Activated B cell treated with CpG ODN at 0.5 μM for 24 hours (primary cell): ENCODE measurements at regions not wholly inside any gene's neighbourhood (a gene's known extent, or its start where the extent isn't known, plus 50 kb on each side); places are given as distances from the start of the nearest gene placed in this dataset.

Experiments used
- ATAC-seq: fragments of 200-7000 bp; cut with Tn5 transposase; one replicate; pipeline ENCODE4 v1.10.0; 2021; ENCODE audit warnings: low read depth, mild to moderate bottlenecking, moderate library complexity
- CTCF ChIA-PET: fragments of 350-600 bp; sonication (Branson Sonifier 250); formaldehyde crosslinking; loops from one replicate; lab custom pipeline; 2021; ENCODE audit warnings: antibody characterized with exemption; lab: Charles Lee
- POLR2A ChIA-PET: fragments of 350-600 bp; sonication (Branson Sonifier 250); formaldehyde crosslinking; loops from one replicate; lab custom pipeline; 2021; ENCODE audit warnings: antibody characterized with exemption; lab: Charles Lee
- DNase-seq: peaks from one replicate; pipeline ENCODE4 v3.0.0; 2022
- H3K27ac Mint-ChIP-seq: one replicate; pipeline ENCODE4 v1.8.0; 2020; ENCODE audit warnings: mixed read lengths
- H3K27me3 Mint-ChIP-seq: one replicate; pipeline ENCODE4 v1.8.0; 2021; ENCODE audit warnings: mixed read lengths
- H3K36me3 Mint-ChIP-seq: one replicate; pipeline ENCODE4 v1.8.0; 2021; ENCODE audit warnings: low read depth, mixed read lengths
- H3K4me1 Mint-ChIP-seq: one replicate; pipeline ENCODE4 v1.8.0; 2021; ENCODE audit warnings: mixed read lengths
- H3K4me3 Mint-ChIP-seq: one replicate; pipeline ENCODE4 v1.8.0; 2020; ENCODE audit warnings: mild to moderate bottlenecking, mixed read lengths
- H3K9me3 Mint-ChIP-seq: one replicate; pipeline ENCODE4 v1.8.0; 2020; ENCODE audit warnings: mixed read lengths
- CTCF ChIP-seq: fragments of 200-600 bp; IDR thresholded peaks from one replicate; pipeline ENCODE4 v1.8.0; 2022; ENCODE audit warnings: antibody characterized with exemption, mild to moderate bottlenecking
- intact Hi-C: fragments of 100-400 bp; cut with micrococcal nuclease; formaldehyde crosslinking; loops from one replicate; pipeline ENCODE4 v1.15.1; 2024

- Mint-ChIP-seq H3K36me3 (no peaks in the 10 kb centered on the region), H3K9me3 (peaks cover 2% of the 10 kb centered on the region), H3K27me3 (no peaks in the 10 kb centered on the region), H3K4me1 (no peaks in the 10 kb centered on the region), H3K4me3 (no peak overlapping the region), H3K27ac (no peak overlapping the region)
- ChIA-PET POLR2A (no interaction called here), CTCF (no interaction called here)
- ATAC-seq (no peak), DNase-seq (no peak)
- TF ChIP-seq CTCF = no peak
- intact Hi-C loops = no loop called here
These were observed 159.3 kb upstream of the SLC8A1 start for GRCh38 chr2:40611196-40611595.

DNA sequence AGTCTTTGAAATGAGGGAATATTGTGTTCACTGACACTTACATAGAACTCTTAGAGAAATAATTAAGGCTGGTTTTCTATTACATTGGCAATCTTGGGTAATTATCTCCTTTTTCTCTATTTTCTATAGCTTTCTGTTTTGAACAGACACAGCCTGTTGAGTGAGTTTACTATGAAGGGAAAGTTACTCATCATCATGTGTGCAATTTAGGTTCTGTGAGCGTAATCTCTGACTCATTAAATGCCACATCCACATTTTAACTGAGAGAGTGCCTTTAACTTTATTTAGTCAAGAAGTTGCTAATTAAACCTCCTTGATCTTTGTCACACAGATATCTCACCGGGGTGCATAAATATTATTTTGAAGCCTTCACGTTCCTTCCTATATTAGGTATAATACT, 174.0 kb upstream of the SLC8A1 start:
- CTCF ChIA-PET = no interaction called here
- H3K9me3 Mint-ChIP-seq = no peaks in the 10 kb centered on the region
- no peak overlapping the region for H3K27ac Mint-ChIP-seq
- intact Hi-C loops = no loop called here
- DNase-seq (no peak), ATAC-seq (no peak)
- H3K27me3 Mint-ChIP-seq = no peaks in the 10 kb centered on the region
- no peaks in the 10 kb centered on the region for H3K36me3 Mint-ChIP-seq
- H3K4me3 Mint-ChIP-seq = no peak overlapping the region
- no peaks in the 10 kb centered on the region for H3K4me1 Mint-ChIP-seq
- POLR2A ChIA-PET = no interaction called here
- no peak for TF ChIP-seq CTCF

- TF ChIP-seq CTCF = no peak
- Mint-ChIP-seq H3K4me3 (no peak overlapping the region), H3K9me3 (no peaks in the 10 kb centered on the region), H3K27ac (no peak overlapping the region), H3K4me1 (no peaks in the 10 kb centered on the region), H3K36me3 (no peaks in the 10 kb centered on the region), H3K27me3 (no peaks in the 10 kb centered on the region)
- ChIA-PET CTCF (no interaction called here), POLR2A (no interaction called here)
- DNase-seq (no peak), ATAC-seq (no peak)
- intact Hi-C loops = no loop called here
These were observed 176.7 kb upstream of the SLC8A1 start for GRCh38 chr2:40628556-40628955.

- no peaks in the 10 kb centered on the region for H3K36me3 Mint-ChIP-seq
- DNase-seq (no peak), ATAC-seq (no peak)
- H3K4me1 Mint-ChIP-seq = no peaks in the 10 kb centered on the region
- POLR2A ChIA-PET = no interaction called here
- H3K4me3 Mint-ChIP-seq = no peak overlapping the region
- CTCF ChIA-PET = no interaction called here
- H3K9me3 Mint-ChIP-seq = no peaks in the 10 kb centered on the region
- no peaks in the 10 kb centered on the region for H3K27me3 Mint-ChIP-seq
- intact Hi-C loops = no loop called here
- no peak for TF ChIP-seq CTCF
- no peak overlapping the region for H3K27ac Mint-ChIP-seq
These were observed 178.0 kb upstream of the SLC8A1 start for GRCh38 chr2:40629768-40630434.

- intact Hi-C loops = no loop called here
- ChIA-PET POLR2A (no interaction called here), CTCF (no interaction called here)
- H3K4me3 Mint-ChIP-seq = no peak overlapping the region
- no peak for ATAC-seq
- no peak for TF ChIP-seq CTCF
- H3K4me1 Mint-ChIP-seq = no peaks in the 10 kb centered on the region
- no peaks in the 10 kb centered on the region for H3K9me3 Mint-ChIP-seq
- H3K27ac Mint-ChIP-seq = no peak overlapping the region
- DNase-seq = no peak
- no peaks in the 10 kb centered on the region for H3K36me3 Mint-ChIP-seq
- H3K27me3 Mint-ChIP-seq = no peaks in the 10 kb centered on the region
These were observed 187.4 kb upstream of the SLC8A1 start for GRCh38 chr2:40639320-40639719.
